HFFc6 (cell line): ENCODE measurements at regions not wholly inside any gene's neighbourhood (a gene's known extent, or its start where the extent isn't known, plus 50 kb on each side); places are given as distances from the start of the nearest gene placed in this dataset.

Source experiments
- DNase-seq: peaks from one replicate; pipeline ENCODE4 v3.0.0-alpha.2; 2018
- H3K27ac Mint-ChIP-seq: 2 replicates; pipeline ENCODE4 v1.8.0; 2020; ENCODE audit warnings: mild to moderate bottlenecking, mixed read lengths
- H3K27me3 Mint-ChIP-seq: 2 replicates; pipeline ENCODE4 v1.8.0; 2021; ENCODE audit warnings: mild to moderate bottlenecking, moderate library complexity, mixed read lengths; ENCODE audit not compliant: insufficient read depth
- H3K36me3 Mint-ChIP-seq: 2 replicates; pipeline ENCODE4 v1.8.0; 2021; ENCODE audit warnings: low read depth, mixed read lengths
- H3K4me1 Mint-ChIP-seq: 2 replicates; pipeline ENCODE4 v1.8.0; 2020; ENCODE audit warnings: low read depth, mixed read lengths
- H3K4me3 Mint-ChIP-seq: 2 replicates; pipeline ENCODE4 v1.8.0; 2020; ENCODE audit warnings: mild to moderate bottlenecking, moderate library complexity, mixed read lengths
- H3K9me3 Mint-ChIP-seq: 2 replicates; pipeline ENCODE4 v1.8.0; 2020; ENCODE audit warnings: mild to moderate bottlenecking, mixed read lengths
- TF ChIP-seq, protein P1 (sequence below): fragments of 200-600 bp; sonication (generic); IDR thresholded peaks from 2 replicates; pipeline ENCODE4 v1.5.0; 2021; ENCODE audit warnings: antibody characterized with exemption, mild to moderate bottlenecking

DNA sequence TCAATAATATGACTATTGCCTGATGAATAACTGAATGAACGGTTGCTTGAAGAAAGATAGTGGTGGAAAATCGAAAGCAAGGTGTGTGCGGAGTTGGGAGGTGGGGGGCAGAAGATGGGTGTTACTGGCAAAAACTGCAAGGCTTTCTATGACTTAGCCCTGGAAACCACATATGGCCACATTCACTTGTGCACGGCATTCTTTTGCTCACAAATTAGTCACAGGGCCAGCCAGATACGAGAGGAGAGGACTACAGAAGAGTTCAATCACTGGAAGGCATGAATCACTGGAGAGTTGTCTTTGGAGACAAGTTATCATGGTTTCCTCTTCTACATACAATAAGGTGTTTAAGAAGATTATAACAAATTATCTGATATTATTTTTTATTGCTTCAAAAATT, 626.5 kb upstream of the CPEB2 start:
- no peaks in the 10 kb centered on the region for H3K36me3 Mint-ChIP-seq
- TF ChIP-seq, protein P1, sequence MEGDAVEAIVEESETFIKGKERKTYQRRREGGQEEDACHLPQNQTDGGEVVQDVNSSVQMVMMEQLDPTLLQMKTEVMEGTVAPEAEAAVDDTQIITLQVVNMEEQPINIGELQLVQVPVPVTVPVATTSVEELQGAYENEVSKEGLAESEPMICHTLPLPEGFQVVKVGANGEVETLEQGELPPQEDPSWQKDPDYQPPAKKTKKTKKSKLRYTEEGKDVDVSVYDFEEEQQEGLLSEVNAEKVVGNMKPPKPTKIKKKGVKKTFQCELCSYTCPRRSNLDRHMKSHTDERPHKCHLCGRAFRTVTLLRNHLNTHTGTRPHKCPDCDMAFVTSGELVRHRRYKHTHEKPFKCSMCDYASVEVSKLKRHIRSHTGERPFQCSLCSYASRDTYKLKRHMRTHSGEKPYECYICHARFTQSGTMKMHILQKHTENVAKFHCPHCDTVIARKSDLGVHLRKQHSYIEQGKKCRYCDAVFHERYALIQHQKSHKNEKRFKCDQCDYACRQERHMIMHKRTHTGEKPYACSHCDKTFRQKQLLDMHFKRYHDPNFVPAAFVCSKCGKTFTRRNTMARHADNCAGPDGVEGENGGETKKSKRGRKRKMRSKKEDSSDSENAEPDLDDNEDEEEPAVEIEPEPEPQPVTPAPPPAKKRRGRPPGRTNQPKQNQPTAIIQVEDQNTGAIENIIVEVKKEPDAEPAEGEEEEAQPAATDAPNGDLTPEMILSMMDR, result no peak
- DNase-seq, result peak; percentile 38

DNA sequence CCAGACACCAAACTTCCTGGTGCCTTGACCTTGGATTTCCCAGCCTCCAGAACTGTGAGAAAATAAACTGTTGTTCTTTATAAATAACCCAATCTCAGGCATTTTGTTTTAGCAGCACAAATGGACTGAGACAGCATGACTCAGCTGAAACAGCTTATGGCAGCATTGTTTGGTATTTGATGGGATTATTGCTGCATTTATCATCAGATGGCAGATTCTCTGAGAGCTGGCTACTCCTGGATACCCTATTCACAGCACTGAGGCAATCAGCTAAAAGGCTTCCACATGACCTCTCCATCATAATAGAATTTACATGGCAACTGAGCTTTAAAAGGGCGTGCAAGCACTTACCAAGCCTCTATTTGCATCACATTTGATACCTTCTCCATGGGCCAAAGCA, 623.1 kb upstream of the CPEB2 start:
- H3K4me3 Mint-ChIP-seq, result no peak overlapping the region
- peaks cover 4% of the 10 kb centered on the region; the same call in 1 of the 2 replicates for H3K27me3 Mint-ChIP-seq
- H3K4me1 Mint-ChIP-seq, result peaks cover 7% of the 10 kb centered on the region
- H3K36me3 Mint-ChIP-seq, result no peaks in the 10 kb centered on the region
- peak; percentile 12 for DNase-seq
- no peak overlapping the region for H3K27ac Mint-ChIP-seq
- TF ChIP-seq, protein P1, result no peak
- no peaks in the 10 kb centered on the region for H3K9me3 Mint-ChIP-seq

More for the DNA sequence above, 626.5 kb upstream of the CPEB2 start:
- Mint-ChIP-seq H3K4me3 (peak overlapping the region; percentile 31; the same call in 1 of the 2 replicates), H3K4me1 (peaks cover 7% of the 10 kb centered on the region), H3K27ac (no peak overlapping the region), H3K9me3 (no peaks in the 10 kb centered on the region), H3K27me3 (no peaks in the 10 kb centered on the region; the same call in 1 of the 2 replicates)

DNA sequence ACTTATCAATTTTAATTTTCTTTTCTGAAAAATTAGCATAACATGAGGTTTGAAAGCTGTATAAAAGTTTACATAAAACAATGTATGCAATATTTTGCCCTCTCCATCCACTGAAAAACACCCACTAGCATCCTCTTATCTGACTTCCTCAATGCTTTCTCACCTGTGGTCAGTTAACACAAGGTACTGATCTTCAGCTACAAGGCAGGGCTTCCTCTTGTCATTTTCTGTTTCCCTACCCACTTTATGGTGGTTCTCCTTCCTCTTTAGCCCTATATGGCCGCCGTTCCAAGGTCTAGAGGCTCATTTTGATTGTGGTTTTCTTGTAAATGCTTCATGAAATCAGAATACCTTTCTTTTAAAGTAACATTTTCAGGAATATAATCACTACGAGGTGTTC, 618.6 kb upstream of the CPEB2 start:
- DNase-seq, result no peak
- Mint-ChIP-seq H3K9me3 (no peaks in the 10 kb centered on the region), H3K36me3 (no peaks in the 10 kb centered on the region), H3K4me3 (no peak overlapping the region), H3K27me3 (peaks cover 4% of the 10 kb centered on the region; the same call in 1 of the 2 replicates), H3K27ac (no peak overlapping the region), H3K4me1 (no peaks in the 10 kb centered on the region)
- TF ChIP-seq, protein P1, result no peak

DNA sequence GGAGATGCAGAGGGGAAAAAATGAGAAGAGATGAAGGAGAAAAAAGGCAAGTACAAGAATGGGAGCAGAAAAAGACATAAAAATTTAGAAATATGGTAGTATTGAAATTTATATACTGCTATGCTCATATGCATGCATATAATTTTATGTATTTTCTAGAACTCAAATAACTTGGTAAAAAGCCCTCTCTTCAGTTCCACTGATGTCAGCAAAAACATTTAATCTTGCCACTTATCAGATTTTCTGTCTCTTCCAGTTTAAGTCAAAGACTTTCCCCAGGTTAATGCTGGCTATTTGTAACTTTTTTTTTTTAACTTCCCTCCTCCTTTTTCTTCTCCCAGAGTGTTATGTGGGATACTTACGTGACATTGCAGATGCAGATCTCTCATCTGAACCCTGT, 617.5 kb upstream of the CPEB2 start:
- Mint-ChIP-seq H3K4me1 (no peaks in the 10 kb centered on the region), H3K27ac (no peak overlapping the region), H3K9me3 (no peaks in the 10 kb centered on the region), H3K4me3 (no peak overlapping the region), H3K27me3 (peaks cover 4% of the 10 kb centered on the region; the same call in 1 of the 2 replicates), H3K36me3 (no peaks in the 10 kb centered on the region)
- DNase-seq, result no peak
- TF ChIP-seq, protein P1, result no peak

DNA sequence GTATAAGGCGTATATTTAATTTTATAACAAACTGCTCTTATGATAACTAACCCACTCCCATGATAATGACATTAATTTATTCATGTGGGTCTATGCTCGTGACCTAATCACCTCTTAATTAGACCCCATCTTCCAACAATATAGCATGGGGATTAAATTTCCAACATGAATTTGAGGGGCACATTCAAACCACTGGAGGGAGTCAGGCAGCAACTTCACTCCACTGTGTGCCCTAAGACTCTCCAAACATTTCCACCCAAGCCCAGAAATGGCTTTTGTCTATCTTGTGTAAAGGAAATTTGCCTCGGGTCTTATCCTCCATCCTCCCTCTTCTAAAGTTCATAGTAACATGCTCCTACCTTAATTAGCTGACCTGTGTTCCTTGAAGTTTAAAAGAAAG, 616.1 kb upstream of the CPEB2 start:
- no peak overlapping the region for H3K4me3 Mint-ChIP-seq
- no peaks in the 10 kb centered on the region for H3K4me1 Mint-ChIP-seq
- H3K36me3 Mint-ChIP-seq, result no peaks in the 10 kb centered on the region
- DNase-seq, result no peak
- H3K27ac Mint-ChIP-seq, result no peak overlapping the region
- no peaks in the 10 kb centered on the region for H3K9me3 Mint-ChIP-seq
- TF ChIP-seq, protein P1, result no peak; the same call in 1 of the 2 replicates
- H3K27me3 Mint-ChIP-seq, result peaks cover 4% of the 10 kb centered on the region; the same call in 1 of the 2 replicates

DNA sequence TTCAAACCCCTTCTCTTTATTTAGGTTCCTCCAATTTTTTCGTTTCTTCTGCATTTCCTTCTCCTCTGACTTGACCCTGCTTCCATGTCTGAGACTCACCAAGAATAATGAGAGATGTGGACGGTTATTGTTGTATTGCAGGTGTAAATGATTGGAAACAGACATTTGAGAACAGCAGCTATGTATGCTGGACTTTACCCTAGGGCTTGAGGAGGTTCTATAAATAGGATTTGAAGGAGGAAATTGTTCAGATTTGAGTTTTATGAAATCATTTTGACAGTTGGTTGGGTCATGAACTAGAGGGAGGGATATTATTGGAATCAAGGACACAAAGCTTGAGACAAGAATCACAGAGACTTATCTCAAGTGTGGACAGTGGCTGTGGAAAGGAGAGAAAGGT, 614.6 kb upstream of the CPEB2 start:
- Mint-ChIP-seq H3K27ac (no peak overlapping the region), H3K4me3 (no peak overlapping the region), H3K27me3 (peaks cover 10% of the 10 kb centered on the region), H3K9me3 (no peaks in the 10 kb centered on the region), H3K36me3 (no peaks in the 10 kb centered on the region), H3K4me1 (no peaks in the 10 kb centered on the region)
- no peak for DNase-seq
- TF ChIP-seq, protein P1, result no peak
